ENCODE measurements at regions not wholly inside any gene's neighbourhood (a gene's known extent, or its start where the extent isn't known, plus 50 kb on each side); places are given as distances from the start of the nearest gene placed in this dataset.

- no peak overlapping the region for H3K27ac Mint-ChIP-seq
- no peak overlapping the region for H3K4me3 Mint-ChIP-seq
- ChIA-PET POLR2A (no interaction called here), CTCF (no interaction called here)
- no peaks in the 10 kb centered on the region for H3K4me1 Mint-ChIP-seq
- no peak overlapping the region for H3K27ac ChIP-seq (ENCODE audit: low read depth, low read length)
- H3K27me3 Mint-ChIP-seq: no peaks in the 10 kb centered on the region
- no peaks in the 10 kb centered on the region for H3K36me3 Mint-ChIP-seq
- H3K27me3 ChIP-seq (ENCODE audit: control insufficient read depth in 2 of 2, insufficient read depth in 2 of 2, low read length in 2 of 2): no peaks in the 10 kb centered on the region
- DNase-seq (no peak), ATAC-seq (no peak)
- no peaks in the 10 kb centered on the region for H3K4me1 ChIP-seq (ENCODE audit: control insufficient read depth in 2 of 2, insufficient read depth in 2 of 2, low read length in 2 of 2)
- H3K9me3 ChIP-seq (ENCODE audit: control insufficient read depth in 2 of 3, low read length in 3 of 3): no peaks in the 10 kb centered on the region
- intact Hi-C loops (cut with micrococcal nuclease): no loop called here
- no peak overlapping the region for H3K4me3 ChIP-seq (ENCODE audit: low read length)
- H3K36me3 ChIP-seq (ENCODE audit: control insufficient read depth in 2 of 3, insufficient read depth in 3 of 3, low read length in 3 of 3): no peaks in the 10 kb centered on the region
- peaks cover 1 to 32% (median 11%) of the 10 kb centered on the region in 11 donors for H3K9me3 Mint-ChIP-seq
Observed at GRCh38 chr6:51382847-51383246, 564.2 kb downstream of the TFAP2B start.

DNA sequence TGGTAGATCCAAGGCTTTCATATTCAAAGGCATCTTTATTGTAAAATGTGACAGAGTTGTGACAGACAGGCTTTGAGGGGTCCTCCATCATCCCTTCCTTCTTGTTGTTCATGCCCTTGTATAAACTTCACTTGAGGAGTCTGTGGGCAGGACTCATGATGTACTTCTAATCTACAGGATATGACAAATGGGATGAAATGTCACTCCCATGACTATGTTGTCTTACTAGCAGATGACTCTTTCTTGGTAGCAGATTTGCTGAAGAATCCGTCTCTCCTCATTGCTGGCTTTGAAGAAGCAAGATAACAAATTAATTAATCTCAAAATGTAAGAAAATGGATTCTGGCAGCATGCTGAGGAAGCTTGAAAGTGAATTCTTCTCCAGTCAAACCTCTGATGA, 566.1 kb downstream of the TFAP2B start:
- Histone ChIP-seq H3K27ac (ENCODE audit: low read depth, low read length) (no peak overlapping the region), H3K4me3 (ENCODE audit: low read length) (no peak overlapping the region), H3K27me3 (ENCODE audit: control insufficient read depth in 2 of 2, insufficient read depth in 2 of 2, low read length in 2 of 2) (no peaks in the 10 kb centered on the region), H3K9me3 (ENCODE audit: control insufficient read depth in 2 of 3, low read length in 3 of 3) (no peaks in the 10 kb centered on the region), H3K4me1 (ENCODE audit: control insufficient read depth in 2 of 2, insufficient read depth in 2 of 2, low read length in 2 of 2) (no peaks in the 10 kb centered on the region), H3K36me3 (ENCODE audit: control insufficient read depth in 2 of 3, insufficient read depth in 3 of 3, low read length in 3 of 3) (no peaks in the 10 kb centered on the region)
- ChIA-PET POLR2A (no interaction called here), CTCF (no interaction called here)
- no peak for ATAC-seq
- no peak for DNase-seq
- H3K27ac Mint-ChIP-seq: no peak overlapping the region
- no peaks in the 10 kb centered on the region for H3K27me3 Mint-ChIP-seq
- intact Hi-C loops (cut with micrococcal nuclease): no loop called here
- H3K4me1 Mint-ChIP-seq: no peaks in the 10 kb centered on the region
- no peaks in the 10 kb centered on the region for H3K36me3 Mint-ChIP-seq
- H3K9me3 Mint-ChIP-seq: peaks cover 1 to 32% (median 11%) of the 10 kb centered on the region in 11 donors
- H3K4me3 Mint-ChIP-seq: no peak overlapping the region

- DNase-seq: no peak
- H3K27me3 Mint-ChIP-seq: no peaks in the 10 kb centered on the region
- Histone ChIP-seq H3K4me3 (ENCODE audit: low read length) (no peak overlapping the region), H3K36me3 (ENCODE audit: control insufficient read depth in 2 of 3, insufficient read depth in 3 of 3, low read length in 3 of 3) (no peaks in the 10 kb centered on the region), H3K4me1 (ENCODE audit: control insufficient read depth in 2 of 2, insufficient read depth in 2 of 2, low read length in 2 of 2) (no peaks in the 10 kb centered on the region), H3K27me3 (ENCODE audit: control insufficient read depth in 2 of 2, insufficient read depth in 2 of 2, low read length in 2 of 2) (no peaks in the 10 kb centered on the region), H3K9me3 (ENCODE audit: control insufficient read depth in 2 of 3, low read length in 3 of 3) (no peaks in the 10 kb centered on the region), H3K27ac (ENCODE audit: low read depth, low read length) (no peak overlapping the region)
- no peaks in the 10 kb centered on the region for H3K36me3 Mint-ChIP-seq
- H3K4me3 Mint-ChIP-seq: no peak overlapping the region
- H3K27ac Mint-ChIP-seq: no peak overlapping the region
- no peak for ATAC-seq
- intact Hi-C loops (cut with micrococcal nuclease): no loop called here
- no peaks in the 10 kb centered on the region for H3K4me1 Mint-ChIP-seq
- peaks cover 0 to 22% (median 9%) of the 10 kb centered on the region in 11 donors for H3K9me3 Mint-ChIP-seq
- POLR2A ChIA-PET: no interaction called here
- CTCF ChIA-PET: no interaction called here
Observed at GRCh38 chr6:51386347-51386836, 567.7 kb downstream of the TFAP2B start.

DNA sequence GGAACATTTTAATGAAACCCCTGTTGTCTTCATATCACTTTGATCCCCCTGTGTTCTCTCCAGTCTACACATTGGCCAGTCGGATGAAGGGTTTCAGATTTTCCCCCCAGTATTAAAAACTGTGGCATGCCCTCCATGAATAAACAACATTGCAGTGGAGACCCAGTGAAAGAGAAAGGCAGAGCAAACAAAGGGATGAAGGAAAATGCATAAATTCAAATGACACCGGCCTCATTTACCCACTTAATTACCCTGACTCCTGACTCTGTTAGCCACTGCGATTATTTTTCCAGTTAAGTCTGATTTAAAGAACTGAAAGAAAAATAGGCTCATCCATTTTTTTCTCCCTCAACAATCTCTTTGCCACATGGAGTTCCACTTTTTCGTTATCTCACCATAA, 569.2 kb downstream of the TFAP2B start:
- peaks cover 0 to 22% (median 7%) of the 10 kb centered on the region in 11 donors for H3K9me3 Mint-ChIP-seq
- POLR2A ChIA-PET: no interaction called here

DNA sequence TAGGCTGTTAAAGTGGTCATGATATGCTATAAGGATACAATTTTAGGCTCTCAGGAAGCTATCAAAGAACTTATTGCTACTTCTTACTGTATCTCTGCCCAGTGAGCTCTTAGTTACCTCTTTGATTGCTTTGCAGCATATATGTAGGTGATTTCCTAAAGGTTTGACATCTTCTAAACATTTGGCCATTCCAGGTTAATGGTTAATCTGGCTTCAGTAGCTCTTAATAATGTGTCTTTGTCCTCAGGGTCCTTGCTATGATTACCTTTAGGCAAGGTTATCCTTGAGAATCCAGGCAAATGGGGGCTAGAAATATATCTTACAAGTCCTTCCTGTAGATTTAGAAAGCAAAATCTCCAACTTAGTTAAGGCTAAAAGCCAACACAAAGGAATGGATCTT, 575.4 kb downstream of the TFAP2B start:
- no peak overlapping the region for H3K27ac ChIP-seq (ENCODE audit: low read depth, low read length)
- ATAC-seq: no peak
- no peak for DNase-seq
- intact Hi-C loops (cut with micrococcal nuclease): no loop called here
- H3K9me3 Mint-ChIP-seq: peaks cover 0 to 8% (median 4%) of the 10 kb centered on the region in 11 donors
- no peaks in the 10 kb centered on the region for H3K36me3 Mint-ChIP-seq
- H3K27ac Mint-ChIP-seq: no peak overlapping the region
- H3K4me1 Mint-ChIP-seq: no peaks in the 10 kb centered on the region
- H3K36me3 ChIP-seq (ENCODE audit: control insufficient read depth in 2 of 3, insufficient read depth in 3 of 3, low read length in 3 of 3): no peaks in the 10 kb centered on the region
- ChIA-PET POLR2A (no interaction called here), CTCF (no interaction called here)
- H3K4me1 ChIP-seq (ENCODE audit: control insufficient read depth in 2 of 2, insufficient read depth in 2 of 2, low read length in 2 of 2): no peaks in the 10 kb centered on the region
- no peaks in the 10 kb centered on the region for H3K9me3 ChIP-seq (ENCODE audit: control insufficient read depth in 2 of 3, low read length in 3 of 3)
- no peaks in the 10 kb centered on the region for H3K27me3 Mint-ChIP-seq
- H3K4me3 ChIP-seq (ENCODE audit: low read length): no peak overlapping the region
- no peaks in the 10 kb centered on the region for H3K27me3 ChIP-seq (ENCODE audit: control insufficient read depth in 2 of 2, insufficient read depth in 2 of 2, low read length in 2 of 2)
- no peak overlapping the region for H3K4me3 Mint-ChIP-seq

More for the DNA sequence above, 569.2 kb downstream of the TFAP2B start:
- H3K27me3 Mint-ChIP-seq: no peaks in the 10 kb centered on the region
- H3K4me1 Mint-ChIP-seq: no peaks in the 10 kb centered on the region
- no peaks in the 10 kb centered on the region for H3K9me3 ChIP-seq (ENCODE audit: control insufficient read depth in 2 of 3, low read length in 3 of 3)
- intact Hi-C loops (cut with micrococcal nuclease): no loop called here
- no peak for ATAC-seq
- H3K4me3 Mint-ChIP-seq: no peak overlapping the region
- H3K27me3 ChIP-seq (ENCODE audit: control insufficient read depth in 2 of 2, insufficient read depth in 2 of 2, low read length in 2 of 2): no peaks in the 10 kb centered on the region
- H3K27ac Mint-ChIP-seq: no peak overlapping the region
- CTCF ChIA-PET: no interaction called here
- H3K36me3 Mint-ChIP-seq: no peaks in the 10 kb centered on the region
- no peaks in the 10 kb centered on the region for H3K4me1 ChIP-seq (ENCODE audit: control insufficient read depth in 2 of 2, insufficient read depth in 2 of 2, low read length in 2 of 2)
- no peak for DNase-seq
- H3K27ac ChIP-seq (ENCODE audit: low read depth, low read length): no peak overlapping the region
- no peak overlapping the region for H3K4me3 ChIP-seq (ENCODE audit: low read length)
- H3K36me3 ChIP-seq (ENCODE audit: control insufficient read depth in 2 of 3, insufficient read depth in 3 of 3, low read length in 3 of 3): no peaks in the 10 kb centered on the region

- ATAC-seq: no peak
- Histone ChIP-seq H3K36me3 (ENCODE audit: control insufficient read depth in 2 of 3, insufficient read depth in 3 of 3, low read length in 3 of 3) (no peaks in the 10 kb centered on the region), H3K4me3 (ENCODE audit: low read length) (no peak overlapping the region), H3K4me1 (ENCODE audit: control insufficient read depth in 2 of 2, insufficient read depth in 2 of 2, low read length in 2 of 2) (no peaks in the 10 kb centered on the region), H3K27ac (ENCODE audit: low read depth, low read length) (no peak overlapping the region), H3K9me3 (ENCODE audit: control insufficient read depth in 2 of 3, low read length in 3 of 3) (no peaks in the 10 kb centered on the region), H3K27me3 (ENCODE audit: control insufficient read depth in 2 of 2, insufficient read depth in 2 of 2, low read length in 2 of 2) (no peaks in the 10 kb centered on the region)
- ChIA-PET POLR2A (no interaction called here), CTCF (no interaction called here)
- DNase-seq: no peak
- no peaks in the 10 kb centered on the region for H3K4me1 Mint-ChIP-seq
- peaks cover 0 to 10% (median 2%) of the 10 kb centered on the region in 11 donors for H3K9me3 Mint-ChIP-seq
- H3K27ac Mint-ChIP-seq: no peak overlapping the region
- no peaks in the 10 kb centered on the region for H3K36me3 Mint-ChIP-seq
- H3K27me3 Mint-ChIP-seq: no peaks in the 10 kb centered on the region
- intact Hi-C loops (cut with micrococcal nuclease): no loop called here
- no peak overlapping the region for H3K4me3 Mint-ChIP-seq
Observed at GRCh38 chr6:51396583-51396982, 577.9 kb downstream of the TFAP2B start.

DNA sequence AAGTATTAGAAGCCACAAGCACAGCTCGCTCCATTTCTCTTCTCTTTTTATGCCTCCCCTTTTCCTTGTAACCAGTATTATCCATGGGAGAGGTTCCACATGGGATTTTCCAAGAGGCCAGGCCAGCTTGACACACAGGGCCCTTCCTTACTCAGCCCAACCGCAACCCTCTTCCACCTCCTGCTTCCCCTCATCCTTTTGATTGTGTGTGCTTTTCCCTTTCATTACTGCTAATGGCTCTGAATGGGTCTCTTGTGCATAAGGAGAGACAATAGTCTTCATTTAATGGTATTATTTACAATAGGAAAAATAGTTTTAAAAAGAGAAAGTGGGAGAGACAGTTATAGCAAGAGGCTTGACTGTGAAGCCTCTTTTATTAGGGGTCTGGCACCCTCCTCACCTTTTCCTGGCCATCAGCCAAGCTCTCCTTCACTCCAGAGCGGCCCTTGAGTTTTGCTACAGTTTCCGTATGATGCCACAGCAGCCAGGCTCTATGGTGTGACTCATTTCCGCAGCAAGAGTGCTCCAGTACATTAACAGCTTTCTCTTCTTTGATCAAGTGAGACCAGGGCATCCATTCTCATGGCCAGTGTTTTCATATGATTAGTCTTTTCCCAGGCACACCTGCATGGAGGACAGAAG, 579.5 kb downstream of the TFAP2B start:
- Histone ChIP-seq H3K4me3 (ENCODE audit: low read length) (no peak overlapping the region), H3K4me1 (ENCODE audit: control insufficient read depth in 2 of 2, insufficient read depth in 2 of 2, low read length in 2 of 2) (no peaks in the 10 kb centered on the region), H3K27ac (ENCODE audit: low read depth, low read length) (no peak overlapping the region), H3K27me3 (ENCODE audit: control insufficient read depth in 2 of 2, insufficient read depth in 2 of 2, low read length in 2 of 2) (no peaks in the 10 kb centered on the region), H3K9me3 (ENCODE audit: control insufficient read depth in 2 of 3, low read length in 3 of 3) (no peaks in the 10 kb centered on the region), H3K36me3 (ENCODE audit: control insufficient read depth in 2 of 3, insufficient read depth in 3 of 3, low read length in 3 of 3) (no peaks in the 10 kb centered on the region)
- Mint-ChIP-seq H3K4me1 (no peaks in the 10 kb centered on the region), H3K9me3 (peaks cover 0 to 16% (median 2%) of the 10 kb centered on the region in 11 donors), H3K27me3 (no peaks in the 10 kb centered on the region), H3K36me3 (no peaks in the 10 kb centered on the region), H3K27ac (no peak overlapping the region), H3K4me3 (no peak overlapping the region)
- no peak for ATAC-seq
- ChIA-PET POLR2A (no interaction called here), CTCF (no interaction called here)
- intact Hi-C loops (cut with micrococcal nuclease): no loop called here
- no peak for DNase-seq

Data from naive thymus-derived CD4-positive, alpha-beta T cell (primary cell).